CD14-positive monocyte (primary cell): ENCODE measurements at regions not wholly inside any gene's neighbourhood (a gene's known extent, or its start where the extent isn't known, plus 50 kb on each side); places are given as distances from the start of the nearest gene placed in this dataset.

Source experiments
- DNase-seq, 3 donors: peaks; one replicate each; pipeline ENCODE4 v3.0.0-alpha.2; 2011 to 2022
- H2AFZ ChIP-seq: 2 replicates; pipeline ENCODE4 v1.6.0; 2012; ENCODE audit warnings: mild to moderate bottlenecking, low read depth, low read length, inconsistent platforms; ENCODE audit not compliant: insufficient read depth, poor library complexity, severe bottlenecking
- H3K27ac ChIP-seq, 2 donors: 1 replicate in 1 of 2; 2 replicates in 1 of 2; pipeline ENCODE4 v1.5.1; 2012 to 2013; ENCODE audit warnings: low read length in 2 of 2, control low read depth in 1 of 2, inconsistent platforms in 1 of 2, low read depth in 1 of 2, mild to moderate bottlenecking in 1 of 2
- H3K27me3 ChIP-seq, 2 donors: one replicate each; pipeline versions ENCODE4 v1.6.0 to v1.6.1; 2011 to 2013; ENCODE audit warnings: low read length in 2 of 2; ENCODE audit not compliant: control insufficient read depth in 2 of 2, insufficient read depth in 2 of 2
- H3K36me3 ChIP-seq, 2 donors: replicated peaks in 1 of 2; 1 replicate in 1 of 2; 2 replicates in 1 of 2; pipeline versions ENCODE4 v1.5.1 to v1.6.1; 2012 to 2013; ENCODE audit warnings: low read length in 2 of 2, control low read depth in 1 of 2, inconsistent platforms in 1 of 2, mild to moderate bottlenecking in 1 of 2; ENCODE audit not compliant: insufficient read depth in 2 of 2, control insufficient read depth in 1 of 2
- H3K4me1 ChIP-seq, 2 donors: 1 replicate in 1 of 2; 2 replicates in 1 of 2; pipeline versions ENCODE4 v1.5.1 to v1.6.1; 2012 to 2013; ENCODE audit warnings: low read length in 2 of 2, control low read depth in 1 of 2, inconsistent platforms in 1 of 2, mild to moderate bottlenecking in 1 of 2, moderate library complexity in 1 of 2; ENCODE audit not compliant: insufficient read depth in 2 of 2, control insufficient read depth in 1 of 2
- H3K4me2 ChIP-seq: replicated peaks from 2 replicates; pipeline ENCODE3; 2012; ENCODE audit warnings: low read length, moderate library complexity, mild to moderate bottlenecking; ENCODE audit not compliant: poor library complexity, severe bottlenecking; ENCODE audit errors: extremely low read depth
- H3K4me3 ChIP-seq, 3 experiments: fragments of 200-600 bp in 1 of 3; sonication (generic) in 1 of 3; replicated peaks in 1 of 3; 1 replicate in 2 of 3; 2 replicates in 1 of 3; pipeline ENCODE4 v1.5.1; 2011 to 2013; ENCODE audit warnings: low read length in 3 of 3, mild to moderate bottlenecking in 3 of 3, control low read depth in 2 of 3, low read depth in 2 of 3, inconsistent platforms in 1 of 3, moderate library complexity in 1 of 3
- H3K79me2 ChIP-seq: 2 replicates; pipeline ENCODE4 v1.6.0; 2012; ENCODE audit warnings: mild to moderate bottlenecking, control low read depth, inconsistent platforms, low read length, moderate library complexity; ENCODE audit not compliant: insufficient read depth
- H3K9ac ChIP-seq: 2 replicates; pipeline ENCODE4 v1.6.0; 2017; ENCODE audit warnings: low read length, mild to moderate bottlenecking; ENCODE audit not compliant: insufficient read depth, poor library complexity, severe bottlenecking
- H3K9me3 ChIP-seq, 2 donors: replicated peaks in 1 of 2; 1 replicate in 1 of 2; 2 replicates in 1 of 2; pipeline versions ENCODE4 v1.5.1 to v1.6.1; 2012 to 2013; ENCODE audit warnings: low read length in 2 of 2, control low read depth in 1 of 2; ENCODE audit not compliant: control insufficient read depth in 1 of 2, insufficient read depth in 1 of 2
- H4K20me1 ChIP-seq: 2 replicates; pipeline ENCODE4 v1.6.0; 2012; ENCODE audit warnings: mild to moderate bottlenecking, low read length, control low read depth, moderate library complexity; ENCODE audit not compliant: insufficient read depth
- H3K27ac Mint-ChIP-seq, 7 donors: one replicate each; pipeline ENCODE4 v1.8.0; 2020; ENCODE audit warnings: mild to moderate bottlenecking in 7 of 7, mixed read lengths in 7 of 7, moderate library complexity in 6 of 7, inconsistent platforms in 2 of 7
- H3K27me3 Mint-ChIP-seq, 3 donors: one replicate each; pipeline ENCODE4 v1.8.0; 2021 to 2022; ENCODE audit warnings: low read depth in 3 of 3, mild to moderate bottlenecking in 3 of 3, mixed read lengths in 3 of 3, moderate library complexity in 3 of 3, inconsistent platforms in 1 of 3
- H3K36me3 Mint-ChIP-seq, 2 donors: one replicate each; pipeline ENCODE4 v1.8.0; 2020; ENCODE audit warnings: mixed read lengths in 2 of 2, inconsistent platforms in 1 of 2, mild to moderate bottlenecking in 1 of 2
- H3K4me1 Mint-ChIP-seq: one replicate; pipeline ENCODE4 v1.8.0; 2020; ENCODE audit warnings: mild to moderate bottlenecking, mixed read lengths
- H3K4me3 Mint-ChIP-seq, 2 donors: one replicate each; pipeline ENCODE4 v1.8.0; 2020; ENCODE audit warnings: mild to moderate bottlenecking in 2 of 2, mixed read lengths in 2 of 2, moderate library complexity in 1 of 2
- H3K9me3 Mint-ChIP-seq, 7 donors: one replicate each; pipeline ENCODE4 v1.8.0; 2020 to 2022; ENCODE audit warnings: mixed read lengths in 7 of 7, mild to moderate bottlenecking in 6 of 7, moderate library complexity in 6 of 7, inconsistent platforms in 2 of 7
- WGBS: methylation state at CpG from one replicate; pipeline ENCODE4 v1.1.5; 2013; ENCODE audit warnings: missing lambda C conversion rate; ENCODE audit not compliant: insufficient coverage; 5-methylcytosine and 5-hydroxymethylcytosine counted together
- intact Hi-C, 2 donors: fragments of 100-400 bp; cut with micrococcal nuclease; formaldehyde crosslinking; loops; one replicate each; pipeline versions ENCODE4 v1.15.0 to v1.15.1; 2023
- TF ChIP-seq, protein P1 (sequence below): fragments of 200-600 bp; IDR thresholded peaks from one replicate; pipeline ENCODE4 v1.8.0; 2022; ENCODE audit warnings: antibody characterized with exemption, mild to moderate bottlenecking

- H3K27me3 Mint-ChIP-seq = peaks cover 0 to 3% (median 2%) of the 10 kb centered on the region in 3 donors
- no peaks in the 10 kb centered on the region for H3K36me3 Mint-ChIP-seq
- H2AFZ ChIP-seq = no peak overlapping the region
- TF ChIP-seq, protein P1, sequence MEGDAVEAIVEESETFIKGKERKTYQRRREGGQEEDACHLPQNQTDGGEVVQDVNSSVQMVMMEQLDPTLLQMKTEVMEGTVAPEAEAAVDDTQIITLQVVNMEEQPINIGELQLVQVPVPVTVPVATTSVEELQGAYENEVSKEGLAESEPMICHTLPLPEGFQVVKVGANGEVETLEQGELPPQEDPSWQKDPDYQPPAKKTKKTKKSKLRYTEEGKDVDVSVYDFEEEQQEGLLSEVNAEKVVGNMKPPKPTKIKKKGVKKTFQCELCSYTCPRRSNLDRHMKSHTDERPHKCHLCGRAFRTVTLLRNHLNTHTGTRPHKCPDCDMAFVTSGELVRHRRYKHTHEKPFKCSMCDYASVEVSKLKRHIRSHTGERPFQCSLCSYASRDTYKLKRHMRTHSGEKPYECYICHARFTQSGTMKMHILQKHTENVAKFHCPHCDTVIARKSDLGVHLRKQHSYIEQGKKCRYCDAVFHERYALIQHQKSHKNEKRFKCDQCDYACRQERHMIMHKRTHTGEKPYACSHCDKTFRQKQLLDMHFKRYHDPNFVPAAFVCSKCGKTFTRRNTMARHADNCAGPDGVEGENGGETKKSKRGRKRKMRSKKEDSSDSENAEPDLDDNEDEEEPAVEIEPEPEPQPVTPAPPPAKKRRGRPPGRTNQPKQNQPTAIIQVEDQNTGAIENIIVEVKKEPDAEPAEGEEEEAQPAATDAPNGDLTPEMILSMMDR = no peak
- H3K9ac ChIP-seq = no peak overlapping the region
- H3K36me3 ChIP-seq = no peaks in the 10 kb centered on the region
- peaks cover 0 to 8% (median 2%) of the 10 kb centered on the region in 7 donors for H3K9me3 Mint-ChIP-seq
- H3K9me3 ChIP-seq = peaks cover 0 to 4% of the 10 kb centered on the region in 2 donors
- no peaks in the 10 kb centered on the region for H3K27me3 ChIP-seq
- no peaks in the 10 kb centered on the region for H3K4me1 ChIP-seq
- no peak overlapping the region for H3K4me2 ChIP-seq
- no peaks in the 10 kb centered on the region for H3K4me1 Mint-ChIP-seq
- H3K4me3 ChIP-seq = no peak overlapping the region
- WGBS = 89% methylated on average over 1 of the region's 2 CpGs
- DNase-seq = no peak
- intact Hi-C loops = no loop called here
- no peak overlapping the region for H3K4me3 Mint-ChIP-seq
- no peaks in the 10 kb centered on the region for H3K79me2 ChIP-seq
- no peak overlapping the region for H3K27ac Mint-ChIP-seq
- H3K27ac ChIP-seq = no peak overlapping the region
- no peaks in the 10 kb centered on the region for H4K20me1 ChIP-seq
Measured at GRCh38 chr12:24546084-24546483, 402.8 kb downstream of the BCAT1 start.

DNA sequence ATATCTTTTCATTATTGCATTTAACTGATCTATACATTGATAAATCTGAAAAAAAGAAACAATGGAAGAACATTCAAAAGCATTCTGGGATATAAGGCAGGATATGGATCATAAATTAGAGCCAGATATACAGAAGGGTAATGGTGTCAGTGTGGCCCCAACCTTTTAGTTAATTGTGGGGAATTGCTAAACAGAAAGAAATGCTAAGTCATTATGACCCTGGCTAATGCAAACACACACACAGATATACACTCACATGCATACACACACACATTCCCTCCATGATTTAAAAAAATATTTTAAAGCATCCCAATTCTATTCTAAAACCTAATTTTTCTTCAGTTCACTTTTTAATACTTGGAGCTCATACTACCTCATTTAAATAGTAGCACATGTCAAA lies 404.5 kb downstream of the BCAT1 start:
- no peak overlapping the region for H2AFZ ChIP-seq
- H3K36me3 ChIP-seq = no peaks in the 10 kb centered on the region
- H3K4me3 ChIP-seq = no peak overlapping the region
- peaks cover 0 to 4% of the 10 kb centered on the region in 2 donors for H3K9me3 ChIP-seq
- peaks cover 0 to 8% (median 2%) of the 10 kb centered on the region in 7 donors for H3K9me3 Mint-ChIP-seq
- peaks cover 0 to 3% (median 2%) of the 10 kb centered on the region in 3 donors for H3K27me3 Mint-ChIP-seq
- H3K27me3 ChIP-seq = no peaks in the 10 kb centered on the region
- no peaks in the 10 kb centered on the region for H3K79me2 ChIP-seq
- no peaks in the 10 kb centered on the region for H3K4me1 Mint-ChIP-seq
- TF ChIP-seq, protein P1 = no peak
- no peaks in the 10 kb centered on the region for H4K20me1 ChIP-seq
- no peak overlapping the region for H3K9ac ChIP-seq
- intact Hi-C loops = no loop called here
- H3K27ac Mint-ChIP-seq = no peak overlapping the region
- no peak overlapping the region for H3K4me3 Mint-ChIP-seq
- H3K27ac ChIP-seq = no peak overlapping the region
- H3K4me1 ChIP-seq = no peaks in the 10 kb centered on the region
- no peak overlapping the region for H3K4me2 ChIP-seq
- no peaks in the 10 kb centered on the region for H3K36me3 Mint-ChIP-seq
- DNase-seq = no peak
